Lung microvascular endothelial cell (primary cell): ENCODE measurements at regions not wholly inside any gene's neighbourhood (a gene's known extent, or its start where the extent isn't known, plus 50 kb on each side); places are given as distances from the start of the nearest gene placed in this dataset.
A peak's percentile ranks its signal among the peaks of the same experiment; 100 is the strongest.
"Not testable (repeated sequence)": the region's sequence is repeated elsewhere in the genome, so short reads cannot be mapped to it uniquely, and the experiment has no call there.

ENCODE experiments used
- DNase-seq, 2 donors: peaks; one replicate each; pipeline versions ENCODE4 v3.0.0 to v3.0.0-alpha.2; 2010; ENCODE audit warnings: low read depth in 2 of 2

DNA sequence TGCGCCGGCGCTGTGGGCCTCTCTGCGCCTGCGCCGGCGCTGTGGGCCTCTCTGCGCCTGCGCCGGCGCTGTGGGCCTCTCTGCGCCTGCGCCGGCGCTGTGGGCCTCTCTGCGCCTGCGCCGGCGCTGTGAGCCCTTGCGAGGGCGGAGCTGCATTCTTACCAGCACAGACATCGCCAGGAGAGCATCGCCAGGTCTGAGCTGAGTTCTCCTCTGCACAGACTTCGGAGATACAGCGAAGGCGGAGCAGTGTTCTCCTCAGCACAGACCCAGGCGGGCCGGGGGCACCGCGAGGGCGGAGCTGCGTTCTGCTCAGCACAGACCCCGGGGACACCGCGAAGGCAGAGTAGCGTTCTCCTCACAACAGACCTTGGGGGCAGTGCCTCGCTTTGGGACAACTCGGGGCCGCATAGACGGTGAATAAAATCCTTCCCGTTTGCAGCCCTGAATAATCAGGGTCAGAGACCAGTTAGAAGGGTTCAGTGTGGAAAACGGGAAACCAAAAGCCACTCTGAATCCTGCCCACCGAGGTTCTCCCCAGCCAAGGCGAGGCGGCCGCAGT, 1268.1 kb downstream of the FOXD4L5 start:
- peak in 1 of 2 donors; percentile 59 for DNase-seq

DNA sequence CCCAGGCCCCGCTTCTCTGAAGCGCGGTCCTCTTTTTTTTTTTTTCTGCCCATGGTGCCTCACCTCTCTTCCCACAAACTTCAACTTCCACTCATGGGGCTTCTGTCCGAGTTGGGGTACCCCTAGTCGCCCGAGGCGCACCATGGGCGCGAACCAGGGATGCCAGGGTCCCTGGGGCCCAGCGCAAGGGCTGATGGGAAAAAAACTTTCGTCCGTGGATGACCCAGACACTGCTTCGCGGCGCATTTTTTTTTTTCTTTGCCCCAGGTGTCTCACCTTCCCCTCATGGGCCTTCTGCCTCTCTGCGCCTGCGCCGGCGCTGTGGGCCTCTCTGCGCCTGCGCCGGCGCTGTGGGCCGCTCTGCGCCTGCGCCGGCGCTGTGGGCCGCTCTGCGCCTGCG, 1268.8 kb downstream of the FOXD4L5 start:
- peak in 1 of 2 donors; percentile 4 for DNase-seq

DNA sequence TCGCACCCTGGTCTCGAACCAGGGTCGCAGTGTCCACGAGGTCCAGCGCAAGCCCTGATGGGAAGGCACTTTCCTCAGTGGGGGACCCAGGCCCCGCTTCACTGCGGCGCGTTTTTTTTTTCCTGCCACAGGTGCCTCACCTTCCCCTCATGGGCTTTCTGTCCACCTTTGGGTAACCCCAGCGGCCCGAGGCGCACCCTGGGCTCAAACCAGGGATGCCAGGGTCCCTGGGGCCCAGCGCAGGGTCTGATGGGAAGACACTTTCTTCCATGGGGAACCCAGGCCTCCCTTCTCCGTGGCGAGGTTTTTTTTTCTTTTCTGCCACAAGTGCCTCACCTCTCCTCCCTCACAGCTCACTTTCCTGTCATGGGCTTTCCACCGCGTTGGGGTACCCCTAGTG, 1269.9 kb downstream of the FOXD4L5 start:
- DNase-seq = no peak

DNA sequence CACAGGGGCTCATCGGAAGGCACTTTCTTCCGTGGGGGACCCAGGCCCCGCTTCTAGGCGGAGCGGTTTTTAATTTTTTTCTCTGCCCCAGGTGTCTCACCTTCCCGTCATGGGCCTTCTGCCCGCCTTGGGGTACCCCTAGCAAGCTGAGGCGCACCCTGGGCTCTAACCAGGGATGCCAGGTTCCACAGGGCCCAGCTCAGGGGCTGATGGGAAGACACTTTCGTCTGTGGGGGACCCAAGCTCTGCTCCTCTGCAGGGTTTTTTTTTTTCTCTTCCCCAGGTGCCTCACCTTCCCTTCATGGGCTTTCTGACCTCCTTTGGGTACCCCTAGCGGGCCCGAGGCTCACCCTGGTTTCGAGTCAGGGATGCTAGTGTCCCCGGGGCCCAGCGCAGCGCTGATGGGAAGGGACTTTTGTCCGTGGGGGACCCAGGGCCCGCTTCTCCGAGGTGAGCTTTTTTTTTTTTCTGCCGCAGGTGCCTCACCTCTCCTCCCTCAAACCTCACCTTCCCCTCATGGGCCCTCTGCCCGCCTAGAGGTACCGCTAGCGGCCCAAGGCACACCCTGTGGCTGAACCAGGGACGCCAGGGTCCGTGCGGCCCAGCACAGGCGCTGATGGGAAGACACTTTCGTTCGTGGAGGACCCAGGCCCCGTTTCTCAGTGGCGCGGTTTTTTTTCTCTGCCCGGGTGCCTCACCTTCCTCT, 1270.5 kb downstream of the FOXD4L5 start:
- DNase-seq = not testable (repeated sequence)

DNA sequence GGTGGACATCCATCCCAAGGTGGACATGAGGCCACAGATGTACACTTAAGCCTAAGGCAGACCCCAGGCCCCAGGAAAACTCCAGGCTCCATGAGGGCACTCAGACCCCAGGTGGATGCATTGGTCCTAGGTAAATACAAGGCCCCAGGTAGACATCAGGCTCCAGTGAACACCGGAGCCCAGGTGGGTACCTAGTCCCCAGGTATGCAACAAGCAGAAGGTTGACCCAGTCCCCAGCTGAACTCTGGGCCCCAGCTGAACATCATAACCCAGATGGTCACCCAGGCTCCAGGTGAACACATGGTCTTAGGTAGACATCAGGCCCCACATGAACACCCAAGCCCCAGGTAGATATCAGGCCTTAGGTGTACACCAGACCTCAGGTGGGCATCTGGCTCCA, 1271.9 kb downstream of the FOXD4L5 start:
- not testable (repeated sequence) for DNase-seq

DNA sequence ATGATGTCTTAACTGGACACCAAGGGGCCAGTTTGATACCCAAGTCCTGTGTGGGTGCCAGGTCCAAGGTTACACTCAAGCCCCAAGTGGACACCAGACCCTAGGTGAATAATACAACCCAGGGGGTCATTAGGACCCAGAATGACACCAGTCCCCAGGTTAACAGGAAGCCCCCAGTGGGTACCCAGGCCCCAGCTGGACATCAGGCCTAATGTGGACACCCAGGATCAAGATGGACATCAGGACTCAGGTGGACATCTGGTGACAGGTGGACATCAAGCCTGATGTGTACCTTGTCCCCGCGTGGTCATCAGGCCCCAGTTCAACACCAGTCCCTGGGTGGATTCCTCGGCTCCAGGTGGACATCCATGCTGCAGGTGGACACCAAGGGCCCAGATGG, 1273.0 kb downstream of the FOXD4L5 start:
- not testable (repeated sequence) for DNase-seq

DNA sequence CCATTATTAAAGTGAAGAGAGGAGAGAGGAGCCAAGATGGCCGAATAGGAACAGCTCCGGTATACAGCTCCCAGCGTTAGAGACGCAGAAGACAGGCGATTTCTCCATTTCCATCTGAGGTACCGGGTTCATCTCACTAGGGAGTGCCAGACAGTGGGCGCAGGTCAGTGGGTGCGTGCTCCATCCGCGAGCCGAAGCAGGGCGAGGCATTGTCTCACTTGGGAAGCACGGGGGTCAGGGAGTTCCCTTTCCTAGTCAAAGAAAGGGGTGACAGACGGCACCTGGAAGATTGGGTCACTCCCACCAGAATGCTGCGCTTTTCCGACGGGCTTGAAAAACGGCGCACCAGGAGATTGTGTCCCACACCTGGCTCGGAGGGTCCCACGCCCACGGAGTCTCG, 1305.3 kb downstream of the FOXD4L5 start:
- not testable (repeated sequence) for DNase-seq
